RWPE2 (cell line): ENCODE measurements at regions not wholly inside any gene's neighbourhood (a gene's known extent, or its start where the extent isn't known, plus 50 kb on each side); places are given as distances from the start of the nearest gene placed in this dataset.

Source experiments
- ATAC-seq: fragments of 200-7000 bp; cut with Tn5 transposase; 3 replicates; pipeline ENCODE4 v1.9.1; 2021; ENCODE audit warnings: low read depth
- DNase-seq: peaks from one replicate; pipeline ENCODE4 v3.0.0-alpha.2; 2020; ENCODE audit warnings: low spot score
- H3K27ac ChIP-seq: fragments of 450-650 bp; 2 replicates; pipeline ENCODE4 v1.5.1; 2017; ENCODE audit warnings: mild to moderate bottlenecking; ENCODE audit not compliant: poor library complexity, severe bottlenecking
- H3K27me3 ChIP-seq: fragments of 250-450 bp; sonication (Bioruptor Pico); 2 replicates; pipeline ENCODE4 v1.5.1; 2021; ENCODE audit warnings: mild to moderate bottlenecking, moderate library complexity; ENCODE audit not compliant: insufficient read depth, poor library complexity, severe bottlenecking
- H3K36me3 ChIP-seq: fragments of 250-450 bp; sonication (Bioruptor Pico); 2 replicates; pipeline ENCODE4 v1.5.1; 2020; ENCODE audit warnings: low read depth, mild to moderate bottlenecking, moderate library complexity
- H3K4me1 ChIP-seq: fragments of 250-450 bp; sonication (Bioruptor Pico); 2 replicates; pipeline ENCODE4 v1.5.1; 2021; ENCODE audit warnings: mild to moderate bottlenecking, moderate library complexity; ENCODE audit not compliant: insufficient read depth, poor library complexity, severe bottlenecking
- H3K4me3 ChIP-seq: fragments of 250-450 bp; sonication (Bioruptor Pico); 2 replicates; pipeline ENCODE4 v1.5.1; 2021; ENCODE audit warnings: mild to moderate bottlenecking, moderate library complexity; ENCODE audit not compliant: severe bottlenecking
- H3K9me3 ChIP-seq: fragments of 250-450 bp; sonication (Bioruptor Pico); 2 replicates; pipeline ENCODE4 v1.5.1; 2021; ENCODE audit warnings: mild to moderate bottlenecking, moderate library complexity; ENCODE audit not compliant: severe bottlenecking
- TF ChIP-seq, protein P1 (sequence below): fragments of 450-650 bp; IDR thresholded peaks from one replicate; pipeline ENCODE4 v1.5.1; 2017; ENCODE audit warnings: mild to moderate bottlenecking, moderate library complexity; ENCODE audit not compliant: poor library complexity, severe bottlenecking

- DNase-seq, result no peak
- H3K36me3 ChIP-seq, result no peaks in the 10 kb centered on the region
- H3K27me3 ChIP-seq, result no peaks in the 10 kb centered on the region
- no peak for ATAC-seq
- no peaks in the 10 kb centered on the region for H3K9me3 ChIP-seq
- H3K4me3 ChIP-seq, result no peak overlapping the region
- TF ChIP-seq, protein P1, sequence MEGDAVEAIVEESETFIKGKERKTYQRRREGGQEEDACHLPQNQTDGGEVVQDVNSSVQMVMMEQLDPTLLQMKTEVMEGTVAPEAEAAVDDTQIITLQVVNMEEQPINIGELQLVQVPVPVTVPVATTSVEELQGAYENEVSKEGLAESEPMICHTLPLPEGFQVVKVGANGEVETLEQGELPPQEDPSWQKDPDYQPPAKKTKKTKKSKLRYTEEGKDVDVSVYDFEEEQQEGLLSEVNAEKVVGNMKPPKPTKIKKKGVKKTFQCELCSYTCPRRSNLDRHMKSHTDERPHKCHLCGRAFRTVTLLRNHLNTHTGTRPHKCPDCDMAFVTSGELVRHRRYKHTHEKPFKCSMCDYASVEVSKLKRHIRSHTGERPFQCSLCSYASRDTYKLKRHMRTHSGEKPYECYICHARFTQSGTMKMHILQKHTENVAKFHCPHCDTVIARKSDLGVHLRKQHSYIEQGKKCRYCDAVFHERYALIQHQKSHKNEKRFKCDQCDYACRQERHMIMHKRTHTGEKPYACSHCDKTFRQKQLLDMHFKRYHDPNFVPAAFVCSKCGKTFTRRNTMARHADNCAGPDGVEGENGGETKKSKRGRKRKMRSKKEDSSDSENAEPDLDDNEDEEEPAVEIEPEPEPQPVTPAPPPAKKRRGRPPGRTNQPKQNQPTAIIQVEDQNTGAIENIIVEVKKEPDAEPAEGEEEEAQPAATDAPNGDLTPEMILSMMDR, result no peak
- H3K4me1 ChIP-seq, result no peaks in the 10 kb centered on the region
- H3K27ac ChIP-seq, result no peak overlapping the region
Observed at GRCh38 chrX:3192835-3193234, 151.6 kb downstream of the ARSF start.

DNA sequence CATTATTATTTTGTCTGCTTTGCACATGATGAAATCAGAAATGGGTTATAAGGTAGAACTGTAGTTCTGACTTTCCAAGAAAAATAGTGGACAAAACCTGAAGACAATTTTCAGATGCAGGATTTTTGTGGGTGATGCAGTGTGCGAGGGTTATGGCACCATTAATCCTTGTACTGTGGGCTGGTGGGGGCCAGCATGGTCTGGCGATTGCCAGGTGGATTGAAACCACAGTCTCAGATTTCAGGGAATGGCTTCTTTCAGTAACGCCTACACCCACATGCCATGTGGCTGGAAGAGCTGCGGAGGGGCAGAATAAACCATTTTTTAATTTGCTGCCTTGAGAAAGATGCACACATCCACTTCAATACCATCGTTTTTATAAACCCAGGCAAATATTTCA lies 150.5 kb downstream of the ARSF start:
- no peaks in the 10 kb centered on the region for H3K9me3 ChIP-seq
- H3K36me3 ChIP-seq, result no peaks in the 10 kb centered on the region
- no peak overlapping the region for H3K27ac ChIP-seq
- DNase-seq (no peak), ATAC-seq (no peak)
- H3K4me1 ChIP-seq, result no peaks in the 10 kb centered on the region
- H3K27me3 ChIP-seq, result no peaks in the 10 kb centered on the region
- TF ChIP-seq, protein P1, result no peak
- H3K4me3 ChIP-seq, result no peak overlapping the region

- H3K27ac ChIP-seq, result no peak overlapping the region
- no peak for ATAC-seq
- no peak for DNase-seq
- no peaks in the 10 kb centered on the region for H3K9me3 ChIP-seq
- H3K27me3 ChIP-seq, result no peaks in the 10 kb centered on the region
- H3K36me3 ChIP-seq, result no peaks in the 10 kb centered on the region
- TF ChIP-seq, protein P1, result no peak
- no peaks in the 10 kb centered on the region for H3K4me1 ChIP-seq
- no peak overlapping the region for H3K4me3 ChIP-seq
Observed at GRCh38 chrX:3191201-3191600, 149.9 kb downstream of the ARSF start.

- no peak overlapping the region for H3K4me3 ChIP-seq
- H3K4me1 ChIP-seq, result no peaks in the 10 kb centered on the region
- no peaks in the 10 kb centered on the region for H3K36me3 ChIP-seq
- H3K27ac ChIP-seq, result no peak overlapping the region
- TF ChIP-seq, protein P1, result no peak
- H3K27me3 ChIP-seq, result no peaks in the 10 kb centered on the region
- ATAC-seq (0 out of 3 replicates have a peak, but pooled peaks have one; percentile 19), DNase-seq (no peak)
- H3K9me3 ChIP-seq, result no peaks in the 10 kb centered on the region
Observed at GRCh38 chrX:3184176-3184930, 143.1 kb downstream of the ARSF start.

GRCh38 chrX:3181846-3182245 lies 140.6 kb downstream of the ARSF start:
- TF ChIP-seq, protein P1, result no peak
- H3K36me3 ChIP-seq, result no peaks in the 10 kb centered on the region

More at GRCh38 chrX:3181846-3182245, 140.6 kb downstream of the ARSF start:
- ATAC-seq (no peak), DNase-seq (no peak)
- Histone ChIP-seq H3K4me1 (peaks cover 6% of the 10 kb centered on the region), H3K27ac (no peak overlapping the region), H3K27me3 (no peaks in the 10 kb centered on the region), H3K4me3 (no peak overlapping the region), H3K9me3 (no peaks in the 10 kb centered on the region)
